Upper lobe of left lung (tissue), 4 donors: ENCODE measurements at regions not wholly inside any gene's neighbourhood (a gene's known extent, or its start where the extent isn't known, plus 50 kb on each side); places are given as distances from the start of the nearest gene placed in this dataset.

ENCODE experiments used
- CTCF ChIP-seq, 6 experiments: fragments of 450-650 bp in 4 of 6; fragments of 200-600 bp in 2 of 6; sonication (generic) in 2 of 6; IDR thresholded peaks; one replicate each; pipeline ENCODE4 v1.5.1; 2016 to 2019; ENCODE audit warnings: antibody characterized with exemption in 6 of 6
- POLR2A ChIP-seq, 4 donors: fragments of 450-650 bp; IDR thresholded peaks; one replicate each; pipeline ENCODE4 v1.5.1; 2016 to 2017; ENCODE audit warnings: antibody characterized with exemption in 4 of 4, mild to moderate bottlenecking in 2 of 4

DNA sequence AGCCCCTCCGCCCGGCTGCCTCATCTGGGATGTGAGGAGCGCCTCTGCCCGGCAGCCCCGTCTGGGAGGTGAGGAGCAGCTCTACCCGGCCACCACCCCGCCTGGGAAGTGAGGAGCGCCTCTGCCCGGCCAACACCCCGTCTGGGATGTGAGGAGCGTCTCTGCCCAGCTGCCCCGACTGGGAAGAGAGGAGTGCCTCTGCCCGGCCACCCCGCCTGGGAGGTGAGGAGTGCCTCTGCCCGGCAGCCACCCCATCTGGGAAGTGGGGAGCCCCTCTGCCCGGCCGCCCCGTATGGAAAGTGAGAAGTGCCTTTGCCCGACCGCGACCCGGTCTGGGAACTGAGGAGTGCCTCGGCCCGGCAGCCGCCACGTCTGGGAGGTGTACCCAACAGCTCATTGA, 74.3 kb upstream of the TNIP3 start:
- TF ChIP-seq CTCF (IDR thresholded peaks at IDR 0.05) = no peak
- no peak for TF ChIP-seq POLR2A (IDR thresholded peaks at IDR 0.05)
